ENCODE measurements at regions not wholly inside any gene's neighbourhood (a gene's known extent, or its start where the extent isn't known, plus 50 kb on each side); places are given as distances from the start of the nearest gene placed in this dataset.
A peak's percentile ranks its signal among the peaks of the same experiment; 100 is the strongest.
"Not testable (repeated sequence)": the region's sequence is repeated elsewhere in the genome, so short reads cannot be mapped to it uniquely, and the experiment has no call there.

DNA sequence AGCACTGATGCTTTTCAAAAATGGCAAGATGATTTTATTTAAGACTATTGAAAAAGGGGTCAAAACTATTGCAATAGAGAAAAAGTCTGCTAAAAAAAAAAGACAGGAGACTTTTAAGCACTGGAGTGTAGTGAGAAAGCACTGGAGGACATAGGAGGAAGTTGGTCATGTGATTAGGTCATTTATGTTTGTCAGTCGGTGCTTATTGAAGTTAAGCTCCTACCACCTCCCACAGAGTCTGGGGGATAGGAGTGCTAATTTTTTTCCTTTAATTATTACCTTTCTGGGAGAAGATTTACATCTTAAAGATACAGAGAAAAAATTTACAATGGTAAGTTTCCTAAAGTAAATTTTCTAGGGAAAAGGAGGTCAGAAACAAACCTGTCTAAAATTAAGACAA, 80.2 kb upstream of the TMEM229A start:
- no peak for DNase-seq (ENCODE audit: low spot score)
- in situ Hi-C loops (cut with MboI; ENCODE audit: low sequenced_read_pairs, unreplicated experiment), result no loop called here
- TF ChIP-seq, protein P1, sequence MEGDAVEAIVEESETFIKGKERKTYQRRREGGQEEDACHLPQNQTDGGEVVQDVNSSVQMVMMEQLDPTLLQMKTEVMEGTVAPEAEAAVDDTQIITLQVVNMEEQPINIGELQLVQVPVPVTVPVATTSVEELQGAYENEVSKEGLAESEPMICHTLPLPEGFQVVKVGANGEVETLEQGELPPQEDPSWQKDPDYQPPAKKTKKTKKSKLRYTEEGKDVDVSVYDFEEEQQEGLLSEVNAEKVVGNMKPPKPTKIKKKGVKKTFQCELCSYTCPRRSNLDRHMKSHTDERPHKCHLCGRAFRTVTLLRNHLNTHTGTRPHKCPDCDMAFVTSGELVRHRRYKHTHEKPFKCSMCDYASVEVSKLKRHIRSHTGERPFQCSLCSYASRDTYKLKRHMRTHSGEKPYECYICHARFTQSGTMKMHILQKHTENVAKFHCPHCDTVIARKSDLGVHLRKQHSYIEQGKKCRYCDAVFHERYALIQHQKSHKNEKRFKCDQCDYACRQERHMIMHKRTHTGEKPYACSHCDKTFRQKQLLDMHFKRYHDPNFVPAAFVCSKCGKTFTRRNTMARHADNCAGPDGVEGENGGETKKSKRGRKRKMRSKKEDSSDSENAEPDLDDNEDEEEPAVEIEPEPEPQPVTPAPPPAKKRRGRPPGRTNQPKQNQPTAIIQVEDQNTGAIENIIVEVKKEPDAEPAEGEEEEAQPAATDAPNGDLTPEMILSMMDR (IDR thresholded peaks at IDR 0.05; ENCODE audit: borderline replicate concordance, control extremely low read depth, extremely low read depth, insufficient read depth, missing control alignments), result no peak

GRCh38 chr7:124106575-124106974, 73.7 kb upstream of the TMEM229A start:
- TF ChIP-seq, protein P1 (IDR thresholded peaks at IDR 0.05; ENCODE audit: borderline replicate concordance, control extremely low read depth, extremely low read depth, insufficient read depth, missing control alignments), result no peak
- no peak for DNase-seq (ENCODE audit: low spot score)
- in situ Hi-C loops (cut with MboI; ENCODE audit: low sequenced_read_pairs, unreplicated experiment), result no loop called here

DNA sequence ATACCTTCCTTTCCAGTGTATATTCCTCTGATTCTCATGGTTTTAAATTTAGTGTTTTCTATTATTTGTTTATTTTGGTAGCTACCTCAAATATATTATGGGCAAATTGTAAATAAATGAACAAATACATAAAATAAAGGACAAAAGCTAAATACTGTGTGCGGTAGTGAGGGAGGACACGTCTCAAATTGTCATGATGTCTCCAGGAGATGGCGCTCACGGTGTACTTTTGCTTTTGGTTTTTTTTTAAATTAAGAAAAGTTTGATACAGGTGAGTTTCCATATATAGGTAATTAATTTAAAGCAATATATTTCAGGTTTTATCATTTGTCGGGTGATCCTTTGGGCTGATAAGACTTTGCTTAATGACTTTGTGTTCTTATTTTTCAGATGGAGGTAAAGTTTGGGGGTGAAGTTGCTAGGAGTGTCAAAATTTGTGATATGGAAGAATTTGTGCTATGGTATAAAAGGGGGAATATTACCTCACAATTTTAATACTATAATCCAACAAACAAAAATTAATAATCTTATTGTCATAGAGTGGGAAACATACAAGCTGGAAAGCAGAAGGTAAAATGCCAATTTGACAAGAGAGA, 68.4 kb upstream of the TMEM229A start:
- peak; percentile 21 for DNase-seq (ENCODE audit: low spot score)
- TF ChIP-seq, protein P1 (IDR thresholded peaks at IDR 0.05; ENCODE audit: borderline replicate concordance, control extremely low read depth, extremely low read depth, insufficient read depth, missing control alignments), result peak; percentile 44
- in situ Hi-C loops (cut with MboI; ENCODE audit: low sequenced_read_pairs, unreplicated experiment), result no loop called here

GRCh38 chr7:124100190-124100589, 67.3 kb upstream of the TMEM229A start:
- in situ Hi-C loops (cut with MboI; ENCODE audit: low sequenced_read_pairs, unreplicated experiment), result no loop called here
- TF ChIP-seq, protein P1 (IDR thresholded peaks at IDR 0.05; ENCODE audit: borderline replicate concordance, control extremely low read depth, extremely low read depth, insufficient read depth, missing control alignments), result no peak
- no peak for DNase-seq (ENCODE audit: low spot score)

GRCh38 chr7:124099585-124099984, 66.7 kb upstream of the TMEM229A start:
- DNase-seq (ENCODE audit: low spot score), result not testable (repeated sequence)

GRCh38 chr7:124089621-124090020, 56.8 kb upstream of the TMEM229A start:
- TF ChIP-seq, protein P1 (IDR thresholded peaks at IDR 0.05; ENCODE audit: borderline replicate concordance, control extremely low read depth, extremely low read depth, insufficient read depth, missing control alignments), result no peak
- in situ Hi-C loops (cut with MboI; ENCODE audit: low sequenced_read_pairs, unreplicated experiment), result no loop called here
- no peak for DNase-seq (ENCODE audit: low spot score)

More at GRCh38 chr7:124099585-124099984, 66.7 kb upstream of the TMEM229A start:
- in situ Hi-C loops (cut with MboI; ENCODE audit: low sequenced_read_pairs, unreplicated experiment), result not testable (repeated sequence)

DNA sequence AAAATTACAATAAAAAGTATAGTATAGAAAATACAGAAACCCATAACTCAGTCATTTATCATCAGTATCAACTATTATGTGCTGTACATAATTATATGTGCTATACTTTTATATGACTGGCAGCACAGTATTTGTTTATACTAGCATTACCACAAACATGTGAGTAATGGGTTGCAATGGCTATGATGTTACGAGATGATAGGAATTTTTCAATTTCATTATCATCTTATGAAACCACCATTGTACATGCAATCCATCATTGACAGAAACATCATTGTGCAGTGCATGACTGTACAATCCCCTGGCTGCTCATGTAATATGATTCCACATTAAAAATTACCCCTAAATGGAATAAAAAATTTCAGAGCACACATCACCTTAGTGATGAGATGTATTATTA, 55.7 kb upstream of the TMEM229A start:
- no peak for DNase-seq (ENCODE audit: low spot score)
- in situ Hi-C loops (cut with MboI; ENCODE audit: low sequenced_read_pairs, unreplicated experiment), result no loop called here

More for the DNA sequence above, 55.7 kb upstream of the TMEM229A start:
- TF ChIP-seq, protein P1 (IDR thresholded peaks at IDR 0.05; ENCODE audit: borderline replicate concordance, control extremely low read depth, extremely low read depth, insufficient read depth, missing control alignments), result no peak

All from GM13976 (cell line).